Endothelial cell (in vitro differentiated cells): ENCODE measurements at regions not wholly inside any gene's neighbourhood (a gene's known extent, or its start where the extent isn't known, plus 50 kb on each side); places are given as distances from the start of the nearest gene placed in this dataset.

Experiments
- DNase-seq: peaks from one replicate; pipeline ENCODE4 v3.0.0; 2021; ENCODE audit warnings: low spot score
- H3K27ac Mint-ChIP-seq: one replicate; pipeline ENCODE4 v1.8.0; 2021; ENCODE audit warnings: mixed read lengths, inconsistent platforms; ENCODE audit not compliant: unreplicated experiment
- H3K27me3 Mint-ChIP-seq: one replicate; pipeline ENCODE4 v1.8.0; 2021; ENCODE audit warnings: mild to moderate bottlenecking, moderate library complexity, mixed read lengths, inconsistent platforms; ENCODE audit not compliant: unreplicated experiment
- H3K36me3 Mint-ChIP-seq: one replicate; pipeline ENCODE4 v1.8.0; 2021; ENCODE audit warnings: mild to moderate bottlenecking, low read depth, mixed read lengths, inconsistent platforms; ENCODE audit not compliant: unreplicated experiment
- H3K4me1 Mint-ChIP-seq: one replicate; pipeline ENCODE4 v1.8.0; 2021; ENCODE audit warnings: mild to moderate bottlenecking, mixed read lengths, inconsistent platforms; ENCODE audit not compliant: unreplicated experiment
- H3K4me3 Mint-ChIP-seq: one replicate; pipeline ENCODE4 v1.8.0; 2021; ENCODE audit warnings: mild to moderate bottlenecking, mixed read lengths, inconsistent platforms; ENCODE audit not compliant: unreplicated experiment
- H3K9me3 Mint-ChIP-seq: one replicate; pipeline ENCODE4 v1.8.0; 2021; ENCODE audit warnings: mixed read lengths, inconsistent platforms; ENCODE audit not compliant: unreplicated experiment
- CTCF ChIP-seq: fragments of 200-600 bp; sonication (generic); IDR thresholded peaks from one replicate; pipeline ENCODE4 v1.5.0; 2021; ENCODE audit warnings: antibody characterized with exemption; ENCODE audit not compliant: unreplicated experiment

- H3K27ac Mint-ChIP-seq = no peak overlapping the region
- peaks cover 3% of the 10 kb centered on the region for H3K36me3 Mint-ChIP-seq
- H3K27me3 Mint-ChIP-seq = no peaks in the 10 kb centered on the region
- no peak overlapping the region for H3K4me3 Mint-ChIP-seq
- TF ChIP-seq CTCF = no peak
- no peaks in the 10 kb centered on the region for H3K9me3 Mint-ChIP-seq
- H3K4me1 Mint-ChIP-seq = peaks cover 4% of the 10 kb centered on the region
- DNase-seq = no peak
These were observed 76.2 kb upstream of the ADPGK start for GRCh38 chr15:72859757-72860145.

GRCh38 chr15:72859017-72859756, 75.6 kb upstream of the ADPGK start:
- no peaks in the 10 kb centered on the region for H3K27me3 Mint-ChIP-seq
- no peak overlapping the region for H3K4me3 Mint-ChIP-seq
- no peak for TF ChIP-seq CTCF
- peaks cover 3% of the 10 kb centered on the region for H3K36me3 Mint-ChIP-seq
- DNase-seq = no peak
- H3K27ac Mint-ChIP-seq = no peak overlapping the region
- H3K9me3 Mint-ChIP-seq = no peaks in the 10 kb centered on the region
- H3K4me1 Mint-ChIP-seq = peaks cover 4% of the 10 kb centered on the region

- no peak for TF ChIP-seq CTCF
- H3K9me3 Mint-ChIP-seq = no peaks in the 10 kb centered on the region
- no peak overlapping the region for H3K4me3 Mint-ChIP-seq
- H3K36me3 Mint-ChIP-seq = peaks cover 3% of the 10 kb centered on the region
- peaks cover 4% of the 10 kb centered on the region for H3K4me1 Mint-ChIP-seq
- no peaks in the 10 kb centered on the region for H3K27me3 Mint-ChIP-seq
- no peak overlapping the region for H3K27ac Mint-ChIP-seq
- no peak for DNase-seq
These were observed 74.6 kb upstream of the ADPGK start for GRCh38 chr15:72858205-72858604.

- no peak for TF ChIP-seq CTCF
- H3K36me3 Mint-ChIP-seq = peaks cover 3% of the 10 kb centered on the region
- H3K9me3 Mint-ChIP-seq = no peaks in the 10 kb centered on the region
- H3K4me3 Mint-ChIP-seq = no peak overlapping the region
- no peaks in the 10 kb centered on the region for H3K27me3 Mint-ChIP-seq
- no peak overlapping the region for H3K27ac Mint-ChIP-seq
- H3K4me1 Mint-ChIP-seq = peaks cover 4% of the 10 kb centered on the region
- DNase-seq = no peak
These were observed 73.9 kb upstream of the ADPGK start for GRCh38 chr15:72857331-72858063.

GRCh38 chr15:72856549-72857040, 73.0 kb upstream of the ADPGK start:
- Mint-ChIP-seq H3K27ac (no peak overlapping the region), H3K4me1 (no peaks in the 10 kb centered on the region), H3K9me3 (no peaks in the 10 kb centered on the region), H3K36me3 (peaks cover 3% of the 10 kb centered on the region), H3K27me3 (no peaks in the 10 kb centered on the region), H3K4me3 (no peak overlapping the region)
- no peak for DNase-seq
- TF ChIP-seq CTCF = no peak
